Umbilical cord (tissue), 1 donor: ENCODE measurements at regions not wholly inside any gene's neighbourhood (a gene's known extent, or its start where the extent isn't known, plus 50 kb on each side); places are given as distances from the start of the nearest gene placed in this dataset.
A peak's percentile ranks its signal among the peaks of the same experiment; 100 is the strongest.

Experiments used
- DNase-seq: peaks from one replicate; pipeline ENCODE4 v3.0.0-alpha.2; 2015; ENCODE audit warnings: low spot score

GRCh38 chr11:28536504-28537267 is 428.5 kb downstream of the METTL15 start:
- no peak for DNase-seq

GRCh38 chr11:28535677-28536076 is 427.5 kb downstream of the METTL15 start:
- no peak for DNase-seq

DNA sequence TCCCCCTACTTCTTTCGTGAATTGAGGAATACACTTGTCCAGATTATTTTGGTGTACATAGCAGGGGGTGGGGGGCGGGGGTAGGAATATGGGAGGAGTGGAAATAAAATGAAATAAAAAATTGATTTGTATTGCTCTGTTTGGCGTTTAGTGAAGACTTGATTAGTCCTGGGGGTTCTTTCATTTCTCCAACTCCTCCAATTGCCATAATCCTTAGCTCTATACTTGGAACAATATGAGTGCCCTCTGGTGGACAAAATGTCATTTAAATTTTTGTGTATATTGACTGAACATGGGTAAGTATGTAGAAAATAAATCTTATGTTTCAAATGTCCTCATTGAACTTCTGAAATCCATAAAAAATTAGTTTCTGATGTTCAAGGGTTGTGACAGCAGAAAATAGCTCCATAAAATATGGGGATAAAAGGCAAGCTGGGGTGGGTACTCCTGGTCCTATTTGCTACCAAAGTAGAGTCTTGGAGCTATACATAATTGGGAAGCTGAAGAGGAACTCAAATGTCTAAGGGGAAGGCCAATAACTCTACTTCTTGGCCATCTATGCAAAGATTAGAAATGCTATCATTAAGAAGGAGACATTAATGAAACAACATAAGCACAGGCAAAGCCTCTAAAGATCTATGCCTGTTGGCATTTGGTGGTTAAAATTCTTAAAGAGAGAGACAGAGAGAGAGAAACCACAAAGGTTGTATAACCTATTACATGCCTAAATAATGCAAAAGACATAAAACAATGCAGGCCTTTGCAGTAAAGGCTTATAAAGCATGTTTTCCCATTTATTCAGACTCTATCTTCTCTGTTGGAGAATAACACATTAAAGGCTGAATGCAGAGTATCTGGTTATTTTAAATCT is 421.6 kb downstream of the METTL15 start:
- peak; percentile 11 for DNase-seq

DNA sequence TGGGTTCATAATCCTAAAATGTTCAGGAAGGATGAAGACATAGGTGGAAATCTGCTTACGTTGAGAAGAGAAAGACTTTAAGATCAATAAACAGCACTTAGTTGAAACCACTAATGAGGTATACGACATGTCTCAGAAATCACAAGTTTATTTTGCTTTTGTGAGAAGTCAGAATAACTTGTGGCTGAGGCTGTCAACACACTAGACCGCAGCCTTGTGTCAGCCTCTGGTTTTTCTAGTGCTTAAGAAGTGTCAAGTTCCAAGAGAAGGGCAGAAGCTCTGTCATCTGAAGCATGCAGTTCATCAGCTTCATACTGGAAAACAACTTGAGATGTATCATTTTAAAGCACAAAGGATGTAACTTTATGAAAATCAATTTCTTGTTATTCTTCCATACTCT is 420.9 kb downstream of the METTL15 start:
- no peak for DNase-seq

DNA sequence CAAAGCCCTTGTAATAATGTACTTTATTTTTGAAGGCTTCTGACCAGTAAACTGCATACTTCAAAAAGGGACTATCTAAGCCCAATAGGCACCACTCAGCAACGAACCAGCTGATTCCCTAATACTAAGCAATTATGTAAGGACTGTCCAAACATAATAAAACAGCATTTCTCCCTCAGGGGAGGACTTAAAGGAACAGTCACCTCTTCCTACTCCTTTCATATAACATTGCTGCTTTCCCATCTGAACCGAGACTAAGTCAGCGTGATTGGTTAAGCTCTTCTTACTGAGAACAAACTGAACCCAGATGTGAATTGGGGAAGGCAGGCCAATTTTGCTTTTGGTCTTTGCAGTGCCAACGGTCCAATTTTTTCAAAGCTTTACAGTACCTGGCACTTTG is 420.0 kb downstream of the METTL15 start:
- DNase-seq, result no peak

DNA sequence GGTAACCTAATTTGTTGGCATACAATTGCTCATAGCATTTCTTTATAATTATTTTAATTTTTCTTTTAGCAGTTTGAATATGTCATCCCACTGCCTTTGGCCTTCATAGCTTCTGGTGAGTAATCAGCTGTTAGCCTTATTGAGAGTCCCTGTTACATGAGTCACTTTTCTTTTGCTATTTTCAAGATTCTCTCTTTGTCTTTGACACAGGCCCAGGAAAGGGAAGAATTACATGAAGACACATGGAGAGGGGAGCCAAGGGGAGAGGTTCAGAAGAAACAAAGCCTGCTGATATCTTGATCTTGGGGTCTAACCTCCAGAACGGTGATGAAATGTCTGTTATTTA is 418.2 kb downstream of the METTL15 start:
- DNase-seq, result no peak

- no peak for DNase-seq
Observed at GRCh38 chr11:28525636-28526405, 417.6 kb downstream of the METTL15 start.

GRCh38 chr11:28524098-28524497 is 415.9 kb downstream of the METTL15 start:
- DNase-seq, result no peak

- DNase-seq, result no peak
Observed at GRCh38 chr11:28521075-28521474, 412.9 kb downstream of the METTL15 start.

DNA sequence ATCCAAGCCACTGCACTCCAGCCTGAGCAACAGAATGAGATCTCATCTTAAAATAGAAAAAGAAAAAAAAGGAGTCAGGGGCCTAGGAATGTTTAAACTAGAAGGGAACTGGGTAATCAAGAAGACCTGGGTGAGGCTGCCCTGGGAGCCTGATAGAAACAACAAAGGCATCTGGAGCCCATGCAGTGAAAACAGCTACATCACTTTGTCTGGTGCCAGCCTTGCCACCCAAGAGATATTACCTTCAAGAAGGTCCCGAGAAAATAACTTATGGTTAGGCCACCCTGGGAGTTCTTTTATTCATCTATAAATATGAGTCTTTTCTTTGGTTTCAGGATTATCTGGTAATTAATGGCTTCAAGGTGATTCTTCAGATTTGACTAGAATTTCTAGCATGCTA is 412.1 kb downstream of the METTL15 start:
- no peak for DNase-seq

GRCh38 chr11:28518825-28519224 is 410.6 kb downstream of the METTL15 start:
- no peak for DNase-seq

- no peak for DNase-seq
Observed at GRCh38 chr11:28517621-28518020, 409.4 kb downstream of the METTL15 start.

DNA sequence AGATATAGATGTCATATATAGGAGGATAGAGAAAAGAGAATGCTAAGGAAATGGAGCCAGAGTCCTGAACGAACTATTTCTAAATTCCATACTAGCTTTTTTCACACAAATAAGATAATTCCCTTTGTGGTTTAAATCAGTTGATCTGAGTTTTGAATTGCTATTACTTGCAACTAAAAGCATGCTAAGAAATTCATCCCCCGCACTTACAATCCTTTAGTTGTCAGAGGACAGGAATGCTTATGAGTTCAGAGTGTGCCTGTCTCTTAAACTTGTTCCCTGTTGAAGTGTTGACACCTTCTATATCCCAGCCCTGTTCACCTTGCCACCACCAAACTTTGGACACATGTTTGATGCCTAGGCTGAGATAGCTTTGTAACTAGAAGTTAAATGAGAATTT is 406.2 kb downstream of the METTL15 start:
- no peak for DNase-seq

DNA sequence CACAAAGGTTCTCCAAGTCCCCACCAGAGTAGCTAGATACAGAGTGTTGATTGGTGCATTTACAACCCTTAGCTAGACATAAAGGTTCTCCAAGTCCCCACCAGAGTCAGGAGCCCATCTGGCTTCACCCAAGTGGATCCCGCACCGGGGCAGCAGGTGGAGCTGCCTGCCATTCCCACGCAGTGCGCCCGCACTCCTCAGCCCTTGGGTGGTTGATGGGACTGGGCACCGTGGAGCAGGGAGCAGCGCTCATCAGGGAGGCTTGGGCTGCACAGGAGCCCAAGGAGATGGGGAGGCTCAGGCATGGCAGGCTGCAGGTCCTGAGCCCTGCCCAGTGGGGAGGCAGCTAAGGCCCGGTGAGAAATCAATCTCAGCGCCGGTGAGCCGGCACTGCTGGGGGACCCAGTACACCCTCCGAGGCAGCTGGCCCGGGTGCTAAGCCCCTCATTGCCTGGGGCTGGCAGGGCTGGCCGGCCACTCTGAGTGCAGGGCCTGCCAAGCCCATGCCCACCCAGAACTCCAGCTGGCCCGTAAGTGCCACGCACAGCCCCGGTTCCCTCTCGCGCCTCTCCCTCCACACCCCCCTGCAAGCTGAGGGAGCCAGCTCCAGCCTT is 404.1 kb downstream of the METTL15 start:
- no peak for DNase-seq

DNA sequence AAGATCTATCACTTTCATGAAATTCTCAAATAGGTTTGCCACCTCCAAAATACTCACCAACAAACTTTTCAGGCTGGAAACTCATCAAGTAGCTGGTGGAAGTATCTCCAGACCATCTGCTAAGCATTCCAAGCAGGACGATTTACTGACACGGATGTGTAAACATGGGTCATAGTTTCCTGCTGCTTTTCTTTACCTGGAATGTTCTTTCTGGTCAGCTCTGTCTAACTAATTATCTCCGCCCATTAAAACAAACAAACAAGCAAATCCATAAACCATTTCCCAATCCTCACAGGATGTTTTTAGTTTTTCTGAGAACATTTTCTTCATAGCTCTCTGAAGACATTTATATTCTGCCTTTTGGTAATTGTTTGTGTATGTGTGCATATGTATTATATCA is 397.0 kb downstream of the METTL15 start:
- DNase-seq, result no peak

DNA sequence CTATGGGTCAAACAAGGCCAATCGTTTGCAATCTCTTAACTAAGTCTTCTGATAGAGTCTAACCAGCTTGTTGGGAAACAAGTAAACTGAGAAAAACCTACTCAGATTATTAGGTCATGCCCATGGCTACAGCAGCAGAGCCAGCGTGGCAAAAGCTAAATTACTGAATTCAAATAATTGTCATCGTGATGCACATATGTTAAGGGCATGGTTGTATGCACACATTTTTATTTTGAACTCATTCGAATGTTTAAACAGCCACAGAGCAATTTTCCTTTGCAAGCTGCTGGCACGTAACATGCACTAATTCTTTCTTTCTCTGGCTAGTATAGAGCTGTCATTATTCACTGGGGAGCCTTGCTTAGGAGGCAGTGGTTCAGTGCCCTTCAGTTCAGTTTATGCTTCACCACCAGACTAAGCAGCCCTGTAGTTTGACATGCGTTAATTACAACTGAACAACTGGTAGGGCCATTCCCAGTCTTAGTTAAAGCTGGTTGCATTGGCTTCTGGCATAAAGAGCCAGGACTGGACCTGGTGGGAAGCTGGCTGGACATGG is 396.4 kb downstream of the METTL15 start:
- DNase-seq, result no peak

DNA sequence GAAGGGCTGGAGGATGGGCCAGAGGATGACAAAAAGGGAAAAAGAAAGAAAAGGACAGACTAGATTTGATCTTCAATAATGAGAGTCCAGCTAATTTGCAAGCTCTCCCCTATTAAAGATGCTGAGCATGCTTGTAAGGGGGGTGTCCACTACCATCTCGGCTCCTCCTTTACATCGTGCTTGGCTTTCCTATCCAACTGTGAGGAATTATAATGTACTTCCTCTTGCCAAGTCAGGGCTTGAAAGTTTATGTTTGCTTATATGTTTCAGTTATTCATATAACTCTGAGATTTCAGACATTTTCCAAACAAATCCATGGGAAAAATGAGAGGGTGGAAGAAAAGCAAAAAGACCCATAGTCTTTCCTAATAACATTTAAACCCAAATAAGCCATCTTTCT is 387.1 kb downstream of the METTL15 start:
- peak; percentile 19 for DNase-seq

- DNase-seq, result no peak
Observed at GRCh38 chr11:28491431-28491830, 383.2 kb downstream of the METTL15 start.

GRCh38 chr11:28490773-28491382 is 382.7 kb downstream of the METTL15 start:
- no peak for DNase-seq

- no peak for DNase-seq
Observed at GRCh38 chr11:28488336-28488735, 380.1 kb downstream of the METTL15 start.
